C1 segment of cervical spinal cord (tissue), 14 donors: ENCODE measurements at regions not wholly inside any gene's neighbourhood (a gene's known extent, or its start where the extent isn't known, plus 50 kb on each side); places are given as distances from the start of the nearest gene placed in this dataset.

Experiments used
- DNase-seq, 14 donors: peaks; one replicate each; lab custom pipeline; 2025; lab: John Stamatoyannopoulos, UW

DNA sequence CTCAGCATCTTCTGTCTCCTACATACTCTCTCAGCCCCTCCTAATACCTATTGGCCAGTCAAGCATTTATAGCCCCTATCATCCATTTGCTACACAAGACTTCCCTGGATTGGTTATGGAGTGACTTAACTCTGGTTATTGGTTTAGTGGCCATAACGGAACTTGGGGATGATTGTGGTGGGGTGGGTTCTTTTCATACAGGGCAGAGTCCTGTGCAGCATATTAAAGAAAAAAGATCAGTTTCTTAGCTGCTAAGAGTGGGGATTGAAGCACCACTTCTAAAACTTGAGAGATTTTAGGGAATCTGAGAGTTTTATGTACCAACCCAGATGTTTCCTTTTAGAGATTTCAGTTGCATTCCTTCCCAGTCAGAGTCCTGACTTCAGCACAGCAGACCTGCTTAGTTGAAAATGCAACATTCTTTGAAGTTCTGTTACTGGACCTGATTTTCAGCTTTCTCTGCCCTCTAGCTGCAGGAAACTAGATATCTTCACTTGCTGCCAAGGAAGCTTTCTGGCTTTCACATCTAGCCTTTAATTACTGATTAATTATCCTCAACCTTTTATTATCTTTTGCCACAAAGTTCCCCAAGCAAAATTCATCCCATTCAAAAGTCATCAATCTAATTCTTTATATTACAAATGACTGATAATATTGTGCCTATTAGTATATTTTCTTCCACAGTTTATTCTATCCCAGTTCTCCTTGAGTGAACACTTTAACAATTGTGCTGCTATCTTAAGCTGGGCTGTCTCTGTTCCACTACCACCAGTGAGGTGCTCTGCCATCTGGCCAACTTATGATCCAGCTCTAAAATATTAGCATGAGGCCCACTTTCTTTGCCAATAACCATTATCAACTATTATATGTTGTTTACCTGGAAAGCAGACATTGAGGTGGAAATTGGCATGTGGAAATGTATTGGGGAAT lies 906.0 kb upstream of the ALCAM start:
- DNase-seq, result peak in 2 of 14 donors; percentile 7 to 46

GRCh38 chr3:104461431-104461830 lies 905.3 kb upstream of the ALCAM start:
- no peak for DNase-seq

- no peak for DNase-seq
Measured at GRCh38 chr3:104472221-104472620, 894.5 kb upstream of the ALCAM start.

DNA sequence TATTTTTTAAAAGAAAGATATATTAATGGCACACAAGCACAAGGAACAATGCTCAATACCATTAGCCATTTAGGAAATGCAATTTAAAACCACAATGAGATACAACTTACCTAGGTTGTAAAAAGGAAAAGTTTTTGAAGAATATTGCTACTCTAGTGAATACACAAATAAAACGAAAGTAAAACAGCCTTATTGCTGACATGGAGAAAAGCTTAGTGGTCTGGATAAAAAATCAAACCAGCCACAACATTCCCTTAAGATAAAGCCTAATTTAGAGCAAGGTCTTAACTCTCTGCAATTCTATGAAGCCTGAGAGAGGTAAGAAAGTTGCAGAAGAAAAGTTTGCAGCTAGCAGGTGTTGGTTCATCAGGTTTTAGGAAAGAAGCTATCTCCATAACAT lies 892.7 kb upstream of the ALCAM start:
- no peak for DNase-seq

DNA sequence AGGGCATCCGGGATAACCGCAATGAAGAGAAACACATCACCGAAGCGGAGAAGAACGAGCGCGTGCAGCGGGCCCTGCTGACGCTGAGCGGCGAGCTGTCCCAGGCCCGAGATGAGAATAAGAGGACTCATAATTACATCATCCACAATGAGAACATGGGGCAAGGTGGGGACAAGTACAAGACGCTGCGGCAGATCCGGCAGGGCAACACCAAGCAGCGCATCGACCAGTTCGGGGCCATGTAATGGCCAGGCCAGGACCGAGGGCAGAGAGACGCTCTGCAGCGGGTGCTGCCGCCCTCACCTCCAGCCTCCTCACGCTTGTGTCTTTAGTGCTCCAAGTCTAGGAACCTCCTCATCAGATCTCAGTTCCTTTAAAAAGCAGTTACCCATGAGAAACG lies 863.7 kb upstream of the ALCAM start:
- no peak for DNase-seq

DNA sequence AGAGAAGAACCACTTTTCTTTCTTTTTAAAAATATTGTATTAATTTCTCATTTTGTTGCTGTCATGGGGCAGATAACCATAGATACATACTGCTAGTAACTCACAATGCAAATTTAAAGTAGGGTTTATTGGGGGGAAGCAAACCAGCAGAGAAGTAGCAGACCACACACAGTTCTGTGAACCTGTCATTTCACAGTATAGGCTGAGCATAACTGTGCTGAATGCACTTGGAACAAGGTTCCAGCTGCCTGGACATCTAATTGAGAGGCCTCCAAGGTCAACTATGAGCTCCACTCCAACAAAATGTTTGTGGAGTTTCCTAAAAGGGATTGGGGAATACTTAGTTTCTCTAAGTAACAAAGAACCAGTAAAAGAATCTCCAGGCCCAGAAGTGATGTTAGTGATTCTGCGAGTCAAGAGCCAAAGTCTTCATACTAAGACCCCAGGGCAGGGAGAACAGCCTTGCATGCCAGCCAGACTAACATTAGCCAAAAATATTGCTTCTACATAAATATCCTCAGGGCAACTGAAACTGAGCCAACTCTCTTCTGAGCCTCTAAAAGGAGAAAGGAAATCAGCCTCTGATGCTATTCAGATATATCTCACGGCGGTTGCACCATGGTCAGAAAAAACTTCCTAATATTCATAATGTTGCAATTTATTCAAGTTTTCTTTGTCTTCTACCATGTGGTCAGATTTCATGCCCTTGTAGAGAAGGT lies 856.4 kb upstream of the ALCAM start:
- no peak for DNase-seq

GRCh38 chr3:104514371-104514770 lies 852.3 kb upstream of the ALCAM start:
- no peak for DNase-seq

- no peak for DNase-seq
Measured at GRCh38 chr3:104514776-104515175, 851.9 kb upstream of the ALCAM start.

DNA sequence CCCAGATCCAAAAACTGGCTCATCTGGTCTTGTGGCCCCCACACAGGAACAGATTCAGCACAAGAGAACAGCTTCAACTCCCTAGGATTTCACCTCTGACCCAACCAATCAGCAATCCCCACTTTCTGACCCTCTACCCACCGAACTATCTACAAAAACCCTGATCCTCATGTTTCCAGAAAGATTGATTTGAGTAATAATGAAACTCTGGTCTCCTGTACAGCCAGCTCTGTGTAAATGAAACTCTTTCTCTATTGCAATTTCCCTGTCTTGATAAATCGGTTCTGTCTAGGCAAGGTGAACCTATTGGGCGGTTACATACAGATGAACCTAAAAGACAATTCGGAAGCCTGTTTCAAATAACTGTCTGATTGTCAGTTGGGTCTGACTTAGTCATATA lies 847.6 kb upstream of the ALCAM start:
- DNase-seq, result no peak

GRCh38 chr3:104519468-104520227 lies 847.1 kb upstream of the ALCAM start:
- no peak for DNase-seq

GRCh38 chr3:104520228-104520655 lies 846.5 kb upstream of the ALCAM start:
- DNase-seq, result no peak

DNA sequence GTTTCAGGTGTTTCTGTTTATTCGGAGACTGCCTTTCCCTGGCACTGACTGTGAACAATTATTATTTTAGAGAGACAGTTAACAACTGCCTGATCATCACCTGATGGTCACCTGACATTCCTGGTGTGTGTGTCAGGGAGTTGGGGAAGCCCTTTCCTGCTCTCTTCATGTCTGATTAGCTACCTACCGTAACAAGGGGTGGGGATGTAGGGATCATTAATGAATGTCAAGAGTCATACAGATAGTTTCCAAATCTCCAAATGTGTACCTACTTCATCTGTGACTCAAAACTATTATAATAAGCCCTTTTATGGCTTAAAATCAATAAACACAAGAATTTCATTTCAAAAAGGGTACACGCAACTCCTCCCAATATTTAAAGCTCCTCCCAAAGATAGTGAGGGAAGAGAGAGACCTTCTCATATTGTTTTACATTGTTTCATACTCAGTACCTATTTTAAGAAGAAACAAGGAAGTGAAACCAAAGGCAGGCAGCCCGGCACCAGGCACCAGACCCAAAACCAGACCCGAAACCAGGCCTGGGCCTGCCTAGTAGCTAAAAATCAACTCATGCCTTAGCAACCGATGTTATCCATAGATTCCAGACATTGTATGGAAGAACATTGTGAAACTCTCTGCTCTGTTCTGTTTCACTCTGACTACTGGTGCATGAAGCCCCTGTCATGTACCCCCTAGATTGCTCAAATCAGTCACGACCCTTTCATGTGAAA lies 844.9 kb upstream of the ALCAM start:
- DNase-seq, result peak in 4 of 14 donors; percentile 13 to 23 (median 21)

GRCh38 chr3:104523136-104523535 lies 843.6 kb upstream of the ALCAM start:
- DNase-seq, result no peak

DNA sequence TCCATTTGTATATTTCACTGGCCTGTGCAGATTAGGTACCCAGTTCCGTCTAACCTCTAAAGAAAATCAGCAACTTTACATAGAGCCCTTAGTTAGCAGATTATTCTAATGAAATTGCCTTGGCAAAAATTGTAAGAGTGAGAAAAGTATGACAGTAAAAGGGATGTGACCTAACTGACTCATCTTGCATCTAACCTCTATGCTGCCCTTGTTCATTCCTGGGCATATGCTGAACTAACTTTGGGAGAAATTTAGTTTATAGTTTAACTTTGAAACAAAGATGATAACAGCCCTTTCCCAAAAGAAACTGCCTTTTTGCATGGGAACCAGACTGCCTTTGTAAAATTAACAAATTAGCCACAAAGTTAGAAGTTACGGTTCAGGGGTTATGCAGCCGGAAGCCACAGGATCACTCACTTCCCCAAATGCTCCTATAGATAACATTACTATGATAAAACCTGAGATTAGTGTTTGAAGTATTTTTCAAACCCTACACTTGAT lies 839.8 kb upstream of the ALCAM start:
- DNase-seq, result no peak

GRCh38 chr3:104530934-104531333 lies 835.8 kb upstream of the ALCAM start:
- no peak for DNase-seq

- no peak for DNase-seq
Measured at GRCh38 chr3:104536715-104537114, 830.0 kb upstream of the ALCAM start.

GRCh38 chr3:104537323-104537722 lies 829.4 kb upstream of the ALCAM start:
- DNase-seq, result no peak

GRCh38 chr3:104546301-104546700 lies 820.4 kb upstream of the ALCAM start:
- DNase-seq, result no peak

GRCh38 chr3:104547031-104547430 lies 819.7 kb upstream of the ALCAM start:
- no peak for DNase-seq

DNA sequence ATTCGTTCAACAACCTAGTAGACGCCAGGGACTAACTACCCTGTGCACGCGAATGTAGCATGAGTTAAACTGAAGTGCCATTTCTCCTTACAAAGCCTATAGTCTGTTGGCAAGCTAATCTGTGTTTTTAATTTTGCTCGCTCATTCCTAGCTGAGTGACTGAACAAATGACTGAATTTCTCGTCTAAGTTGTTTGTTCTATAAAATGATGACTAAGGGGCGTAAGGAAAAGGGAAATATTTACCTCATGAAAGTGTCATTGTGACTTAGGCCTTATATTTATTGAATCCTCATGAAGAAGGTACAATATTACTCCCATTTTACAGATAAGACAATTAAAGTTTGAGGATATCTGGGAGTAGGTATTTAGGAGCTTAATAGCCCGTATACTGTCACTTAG lies 818.3 kb upstream of the ALCAM start:
- DNase-seq, result no peak

- DNase-seq, result no peak
Measured at GRCh38 chr3:104549099-104549714, 817.5 kb upstream of the ALCAM start.
